Endothelial cell of umbilical vein (primary cell): ENCODE measurements at regions not wholly inside any gene's neighbourhood (a gene's known extent, or its start where the extent isn't known, plus 50 kb on each side); places are given as distances from the start of the nearest gene placed in this dataset.

Source experiments
- BruUV-seq: library from RNA; stranded (reverse); fragments of 400-500 nt; replicated peaks from 2 replicates; lab custom pipeline; 2021; lab: Mats Ljungman, UMichigan
- CTCF ChIA-PET: fragments of 300-600, 350-600 bp; sonication (Branson Sonifier 250); formaldehyde crosslinking; loops from one replicate; lab custom pipeline; 2021; ENCODE audit warnings: antibody characterized with exemption, inconsistent platforms; lab: Charles Lee
- POLR2A ChIA-PET: fragments of 300-600, 350-600 bp; sonication (Branson Sonifier 250); formaldehyde crosslinking; loops from one replicate; lab custom pipeline; 2021; ENCODE audit warnings: antibody characterized with exemption, inconsistent platforms; lab: Charles Lee
- DNase-seq: peaks from one replicate; pipeline ENCODE4 v3.0.0-alpha.2; 2011; ENCODE audit warnings: low read depth, low spot score
- FAIRE-seq: peaks from 2 replicates; lab custom pipeline; 2011; peaks lifted over from hg19 to GRCh38; lab: Jason Lieb, UNC
- H2AFZ ChIP-seq: 2 replicates; pipeline ENCODE4 v1.6.0; 2012; ENCODE audit warnings: low read depth, low read length, control low read depth, inconsistent platforms
- H3K27ac ChIP-seq: 2 replicates; pipeline ENCODE4 v1.5.1; 2011; ENCODE audit warnings: low read depth, mild to moderate bottlenecking, control low read depth, low read length, moderate library complexity; ENCODE audit not compliant: insufficient read depth
- H3K27me3 ChIP-seq, 2 experiments: 2 replicates each; pipeline versions ENCODE4 v1.6.0 to v1.6.1; 2011; ENCODE audit warnings: low read length in 2 of 2, mixed read lengths in 1 of 2; ENCODE audit not compliant: control insufficient read depth in 2 of 2, insufficient read depth in 2 of 2
- H3K36me3 ChIP-seq, 2 experiments: 2 replicates in 1 of 2; 3 replicates in 1 of 2; pipeline ENCODE4 v1.5.1; 2011; ENCODE audit warnings: low read length in 2 of 2, mild to moderate bottlenecking in 1 of 2, moderate library complexity in 1 of 2; ENCODE audit not compliant: control insufficient read depth in 2 of 2, insufficient read depth in 2 of 2; ENCODE audit errors: extremely low read depth in 1 of 2
- H3K4me1 ChIP-seq: 3 replicates; pipeline ENCODE4 v1.5.1; 2011; ENCODE audit warnings: mild to moderate bottlenecking, low read length; ENCODE audit not compliant: control insufficient read depth, insufficient read depth; ENCODE audit errors: extremely low read depth
- H3K4me2 ChIP-seq: 2 replicates; pipeline ENCODE4 v1.6.1; 2011; ENCODE audit warnings: low read length, control low read depth, mixed read lengths; ENCODE audit not compliant: insufficient read depth
- H3K4me3 ChIP-seq, 3 experiments: fragments of 200-600 bp in 1 of 3; sonication (generic), shearing (Covaris generic) in 1 of 3; replicated peaks in 1 of 3; 2 replicates each; pipeline ENCODE4 v1.5.1; 2011 to 2016; ENCODE audit warnings: control low read depth in 3 of 3, low read length in 3 of 3, mild to moderate bottlenecking in 2 of 3, inconsistent platforms in 1 of 3, low read depth in 1 of 3, moderate library complexity in 1 of 3; ENCODE audit not compliant: insufficient read depth in 1 of 3
- H3K79me2 ChIP-seq: 2 replicates; pipeline ENCODE4 v1.6.0; 2012; ENCODE audit warnings: low read length, inconsistent platforms; ENCODE audit not compliant: control insufficient read depth, insufficient read depth
- H3K9ac ChIP-seq: replicated peaks from 2 replicates; pipeline ENCODE3; 2011; ENCODE audit warnings: low read length, control low read depth; ENCODE audit not compliant: insufficient read depth; ENCODE audit errors: extremely low read depth
- H3K9me1 ChIP-seq: replicated peaks from 3 replicates; pipeline ENCODE4 v1.6.0; 2011; ENCODE audit warnings: mild to moderate bottlenecking, low read length; ENCODE audit not compliant: control insufficient read depth, insufficient read depth; ENCODE audit errors: extremely low read depth
- H3K9me3 ChIP-seq: replicated peaks from 2 replicates; pipeline ENCODE4 v1.5.1; 2012; ENCODE audit warnings: low read length, inconsistent platforms; ENCODE audit not compliant: control insufficient read depth, insufficient read depth
- H4K20me1 ChIP-seq: replicated peaks from 2 replicates; pipeline ENCODE3; 2011; ENCODE audit warnings: mild to moderate bottlenecking, low read length; ENCODE audit not compliant: control insufficient read depth, insufficient read depth; ENCODE audit errors: extremely low read depth
- EZH2 ChIP-seq: IDR thresholded peaks from 2 replicates; pipeline ENCODE4 v1.6.1; 2012; ENCODE audit warnings: borderline replicate concordance, low read depth, mild to moderate bottlenecking, moderate library complexity, low read length, inconsistent platforms; ENCODE audit not compliant: severe bottlenecking
- FOS ChIP-seq: IDR thresholded peaks from 2 replicates; pipeline ENCODE4 v1.6.1; 2011; ENCODE audit warnings: mild to moderate bottlenecking, low read length, moderate library complexity, borderline replicate concordance; ENCODE audit not compliant: insufficient read depth
- GATA2 ChIP-seq: IDR thresholded peaks from 2 replicates; pipeline ENCODE4 v1.7.0; 2011; ENCODE audit warnings: low read depth, mild to moderate bottlenecking, moderate library complexity, mixed read lengths, low read length; ENCODE audit not compliant: insufficient read length, insufficient read depth
- JUN ChIP-seq: IDR thresholded peaks from 2 replicates; pipeline ENCODE4 v1.6.1; 2011; ENCODE audit warnings: borderline replicate concordance, low read depth; ENCODE audit not compliant: insufficient read length, insufficient read depth
- MAX ChIP-seq: IDR thresholded peaks from 2 replicates; pipeline ENCODE4 v1.6.1; 2011; ENCODE audit not compliant: insufficient read depth, insufficient read length
- MYC ChIP-seq: IDR thresholded peaks from one replicate; pipeline ENCODE4 v1.6.1; 2011; ENCODE audit warnings: mild to moderate bottlenecking, low read depth, low read length
- POLR2A ChIP-seq: IDR thresholded peaks from 2 replicates; pipeline ENCODE4 v1.6.1; 2012; ENCODE audit warnings: low read depth, mild to moderate bottlenecking, control low read depth, low read length
- POLR2AphosphoS5 ChIP-seq: IDR thresholded peaks from 2 replicates; pipeline ENCODE4 v1.6.1; 2012; ENCODE audit warnings: low read depth, mild to moderate bottlenecking, control low read depth, low read length, moderate library complexity; ENCODE audit not compliant: insufficient read depth
- dilution Hi-C: fragments of 300-500 bp; cut with MboI; formaldehyde crosslinking; loops from one replicate; pipeline ENCODE4 v1.15.0; 2019; ENCODE audit warnings: low sequenced_read_pairs; ENCODE audit not compliant: extremely low pct_ligation_motif_present
- intact Hi-C: fragments of 100-400 bp; cut with micrococcal nuclease; formaldehyde crosslinking; loops from one replicate; pipeline ENCODE4 v1.10.0; 2022
- TF ChIP-seq, protein P1 (sequence below), 2 donors: IDR thresholded peaks; 1 replicate in 1 of 2; 2 replicates in 1 of 2; pipeline ENCODE4 v1.5.1; 2011; ENCODE audit warnings: low read length in 2 of 2, mild to moderate bottlenecking in 2 of 2, moderate library complexity in 2 of 2, control low read depth in 1 of 2, inconsistent platforms in 1 of 2, low read depth in 1 of 2; ENCODE audit not compliant: insufficient read depth in 1 of 2; ENCODE audit errors: extremely low read depth in 1 of 2

- Histone ChIP-seq H3K9me1 (no peaks in the 10 kb centered on the region), H4K20me1 (no peaks in the 10 kb centered on the region), H3K4me3 (no peak overlapping the region), H3K79me2 (no peaks in the 10 kb centered on the region), H3K36me3 (no peaks in the 10 kb centered on the region), H3K9ac (no peak overlapping the region), H3K4me1 (no peaks in the 10 kb centered on the region), H3K27ac (no peak overlapping the region), H3K27me3 (no peaks in the 10 kb centered on the region), H3K4me2 (no peak overlapping the region), H3K9me3 (no peaks in the 10 kb centered on the region), H2AFZ (no peak overlapping the region)
- no peak for DNase-seq
- no peak for FAIRE-seq
- TF ChIP-seq, protein P1, sequence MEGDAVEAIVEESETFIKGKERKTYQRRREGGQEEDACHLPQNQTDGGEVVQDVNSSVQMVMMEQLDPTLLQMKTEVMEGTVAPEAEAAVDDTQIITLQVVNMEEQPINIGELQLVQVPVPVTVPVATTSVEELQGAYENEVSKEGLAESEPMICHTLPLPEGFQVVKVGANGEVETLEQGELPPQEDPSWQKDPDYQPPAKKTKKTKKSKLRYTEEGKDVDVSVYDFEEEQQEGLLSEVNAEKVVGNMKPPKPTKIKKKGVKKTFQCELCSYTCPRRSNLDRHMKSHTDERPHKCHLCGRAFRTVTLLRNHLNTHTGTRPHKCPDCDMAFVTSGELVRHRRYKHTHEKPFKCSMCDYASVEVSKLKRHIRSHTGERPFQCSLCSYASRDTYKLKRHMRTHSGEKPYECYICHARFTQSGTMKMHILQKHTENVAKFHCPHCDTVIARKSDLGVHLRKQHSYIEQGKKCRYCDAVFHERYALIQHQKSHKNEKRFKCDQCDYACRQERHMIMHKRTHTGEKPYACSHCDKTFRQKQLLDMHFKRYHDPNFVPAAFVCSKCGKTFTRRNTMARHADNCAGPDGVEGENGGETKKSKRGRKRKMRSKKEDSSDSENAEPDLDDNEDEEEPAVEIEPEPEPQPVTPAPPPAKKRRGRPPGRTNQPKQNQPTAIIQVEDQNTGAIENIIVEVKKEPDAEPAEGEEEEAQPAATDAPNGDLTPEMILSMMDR (IDR thresholded peaks at IDR 0.05; ENCODE audit: extremely low read depth in 1 of 2, insufficient read depth in 1 of 2, low read depth in 1 of 2, low read length in 2 of 2): no peak
- TF ChIP-seq MYC (no peak), JUN (no peak), FOS (no peak), EZH2 (no peak), MAX (no peak), POLR2A (no peak), GATA2 (no peak), POLR2AphosphoS5 (no peak)
- intact Hi-C loops (no loop called here), dilution Hi-C loops (no loop called here)
- ChIA-PET POLR2A (no interaction called here), CTCF (no interaction called here)
- no TSS peak for BruUV-seq
Observed at GRCh38 chr1:30604801-30605440, 118.5 kb downstream of the MATN1 start.
